HG03039 (cell line): ENCODE measurements at regions not wholly inside any gene's neighbourhood (a gene's known extent, or its start where the extent isn't known, plus 50 kb on each side); places are given as distances from the start of the nearest gene placed in this dataset.

Experiments
- ATAC-seq: cut with Tn5 transposase; IDR thresholded peaks from one replicate; pipeline ENCODE4 v1.9.1; 2021; ENCODE audit warnings: mild to moderate bottlenecking, moderate library complexity; ENCODE audit not compliant: unreplicated experiment

- ATAC-seq: no peak
These were observed 413.6 kb downstream of the CDH2 start for GRCh38 chr18:27763341-27763740.

GRCh38 chr18:27762054-27762453 lies 414.9 kb downstream of the CDH2 start:
- no peak for ATAC-seq

GRCh38 chr18:27752944-27753343 lies 424.0 kb downstream of the CDH2 start:
- no peak for ATAC-seq

GRCh38 chr18:27750923-27751322 lies 426.0 kb downstream of the CDH2 start:
- no peak for ATAC-seq

GRCh38 chr18:27750014-27750413 lies 426.9 kb downstream of the CDH2 start:
- no peak for ATAC-seq

- no peak for ATAC-seq
These were observed 427.7 kb downstream of the CDH2 start for GRCh38 chr18:27749194-27749593.

- ATAC-seq: no peak
These were observed 430.7 kb downstream of the CDH2 start for GRCh38 chr18:27746241-27746640.

- ATAC-seq: no peak
These were observed 441.8 kb downstream of the CDH2 start for GRCh38 chr18:27735117-27735516.

- no peak for ATAC-seq
These were observed 445.7 kb downstream of the CDH2 start for GRCh38 chr18:27731211-27731610.

- no peak for ATAC-seq
These were observed 448.3 kb downstream of the CDH2 start for GRCh38 chr18:27728659-27729058.

- ATAC-seq: no peak
These were observed 452.6 kb downstream of the CDH2 start for GRCh38 chr18:27724362-27724761.

- no peak for ATAC-seq
These were observed 453.8 kb downstream of the CDH2 start for GRCh38 chr18:27723168-27723567.

GRCh38 chr18:27719680-27720079 lies 457.2 kb downstream of the CDH2 start:
- no peak for ATAC-seq

GRCh38 chr18:27717816-27718215 lies 459.1 kb downstream of the CDH2 start:
- ATAC-seq: no peak

- no peak for ATAC-seq
These were observed 459.7 kb downstream of the CDH2 start for GRCh38 chr18:27717250-27717649.

GRCh38 chr18:27715751-27716150 lies 461.2 kb downstream of the CDH2 start:
- no peak for ATAC-seq

GRCh38 chr18:27713738-27714095 lies 463.2 kb downstream of the CDH2 start:
- ATAC-seq: no peak

- ATAC-seq: no peak
These were observed 463.7 kb downstream of the CDH2 start for GRCh38 chr18:27713037-27713737.

- ATAC-seq: no peak
These were observed 464.9 kb downstream of the CDH2 start for GRCh38 chr18:27712066-27712465.

GRCh38 chr18:27711382-27711781 lies 465.5 kb downstream of the CDH2 start:
- no peak for ATAC-seq

- no peak for ATAC-seq
These were observed 467.6 kb downstream of the CDH2 start for GRCh38 chr18:27709344-27709743.

GRCh38 chr18:27707201-27707600 lies 469.7 kb downstream of the CDH2 start:
- ATAC-seq: no peak

- no peak for ATAC-seq
These were observed 472.1 kb downstream of the CDH2 start for GRCh38 chr18:27704736-27705361.
